Small intestine (tissue), 7 donors: ENCODE measurements at regions not wholly inside any gene's neighbourhood (a gene's known extent, or its start where the extent isn't known, plus 50 kb on each side); places are given as distances from the start of the nearest gene placed in this dataset.

Experiments
- DNase-seq, 2 donors: peaks; one replicate each; pipeline versions ENCODE4 v3.0.0 to v3.0.0-alpha.2; 2013
- FAIRE-seq: peaks from 2 replicates; lab custom pipeline; 2012; peaks lifted over from hg19 to GRCh38; lab: Jason Lieb, UNC
- H3K27ac ChIP-seq, 3 donors: one replicate each; pipeline ENCODE4 v1.5.1; 2013; ENCODE audit warnings: low read length in 2 of 3, mild to moderate bottlenecking in 2 of 3, control low read depth in 1 of 3, inconsistent platforms in 1 of 3, low read depth in 1 of 3, moderate library complexity in 1 of 3
- H3K27me3 ChIP-seq, 3 donors: one replicate each; pipeline ENCODE4 v1.6.1; 2013; ENCODE audit warnings: low read length in 3 of 3, inconsistent platforms in 1 of 3; ENCODE audit not compliant: control insufficient read depth in 3 of 3, insufficient read depth in 3 of 3
- H3K36me3 ChIP-seq, 3 donors: one replicate each; pipeline ENCODE4 v1.6.1; 2013; ENCODE audit warnings: low read length in 3 of 3, inconsistent platforms in 1 of 3, low read depth in 1 of 3, mild to moderate bottlenecking in 1 of 3, moderate library complexity in 1 of 3; ENCODE audit not compliant: control insufficient read depth in 3 of 3, insufficient read depth in 2 of 3
- H3K4me1 ChIP-seq, 3 donors: one replicate each; pipeline ENCODE4 v1.6.1; 2013; ENCODE audit warnings: low read length in 2 of 3, inconsistent platforms in 1 of 3, low read depth in 1 of 3, mild to moderate bottlenecking in 1 of 3, moderate library complexity in 1 of 3; ENCODE audit not compliant: control insufficient read depth in 3 of 3, insufficient read depth in 2 of 3
- H3K4me3 ChIP-seq, 3 donors: one replicate each; pipeline ENCODE4 v1.5.1; 2013; ENCODE audit warnings: low read length in 3 of 3, control low read depth in 1 of 3, inconsistent platforms in 1 of 3, low read depth in 1 of 3, mild to moderate bottlenecking in 1 of 3, moderate library complexity in 1 of 3
- H3K9me3 ChIP-seq, 2 donors: one replicate each; pipeline ENCODE4 v1.6.1; 2013; ENCODE audit warnings: low read depth in 1 of 2, low read length in 1 of 2; ENCODE audit not compliant: control insufficient read depth in 2 of 2, insufficient read depth in 1 of 2
- WGBS, 3 donors: extraction: QIAGEN DNeasy Blood & Tissue Kit; methylation state at CpG; one replicate each; pipeline ENCODE4 v1.1.7; 2013; 5-methylcytosine and 5-hydroxymethylcytosine counted together
- donor health status: healthy with polysubstance abuse.
- donor health status: control.
- donor health status: control.
- donor health status: Bipolar disorder and iron deficiency.
- donor health status: healthy.

- H3K4me1 ChIP-seq = no peaks in the 10 kb centered on the region
- DNase-seq (no peak), FAIRE-seq (no peak)
- 66 to 70% (median 68%) methylated on average over 1 of the region's 1 CpG for whole genome bisulfite sequencing, 3 donors
- H3K4me3 ChIP-seq = no peak overlapping the region
- no peaks in the 10 kb centered on the region for H3K36me3 ChIP-seq
- no peak overlapping the region for H3K27ac ChIP-seq
- no peaks in the 10 kb centered on the region for H3K9me3 ChIP-seq
- no peaks in the 10 kb centered on the region for H3K27me3 ChIP-seq
Measured at GRCh38 chr4:97394653-97395052, 748.6 kb downstream of the STPG2 start.

- 48 to 71% (median 68%) methylated on average over 3 of the region's 3 CpGs for WGBS, 3 donors
- Histone ChIP-seq H3K27ac (no peak overlapping the region), H3K4me3 (no peak overlapping the region), H3K9me3 (no peaks in the 10 kb centered on the region), H3K27me3 (no peaks in the 10 kb centered on the region), H3K4me1 (no peaks in the 10 kb centered on the region), H3K36me3 (no peaks in the 10 kb centered on the region)
- FAIRE-seq (no peak), DNase-seq (no peak)
Measured at GRCh38 chr4:97396097-97396496, 747.2 kb downstream of the STPG2 start.

GRCh38 chr4:97396605-97397004, 746.7 kb downstream of the STPG2 start:
- H3K36me3 ChIP-seq = no peaks in the 10 kb centered on the region
- 37 to 51% (median 48%) methylated on average over 1 of the region's 1 CpG for WGBS, 3 donors
- H3K9me3 ChIP-seq = no peaks in the 10 kb centered on the region
- no peak for DNase-seq
- H3K4me1 ChIP-seq = no peaks in the 10 kb centered on the region
- FAIRE-seq = no peak
- no peaks in the 10 kb centered on the region for H3K27me3 ChIP-seq
- H3K4me3 ChIP-seq = no peak overlapping the region
- H3K27ac ChIP-seq = no peak overlapping the region

- no peak overlapping the region for H3K4me3 ChIP-seq
- H3K9me3 ChIP-seq = peaks cover 0 to 13% of the 10 kb centered on the region in 2 donors
- no peaks in the 10 kb centered on the region for H3K4me1 ChIP-seq
- no peak for FAIRE-seq
- no peaks in the 10 kb centered on the region for H3K36me3 ChIP-seq
- 76 to 80% (median 78%) methylated on average over 5 of the region's 5 CpGs for WGBS, 3 donors
- H3K27me3 ChIP-seq = no peaks in the 10 kb centered on the region
- peak in 1 of 2 donors; percentile 6 for DNase-seq
- no peak overlapping the region for H3K27ac ChIP-seq
Measured at GRCh38 chr4:97404876-97405523, 738.3 kb downstream of the STPG2 start.

GRCh38 chr4:97411356-97411755, 731.9 kb downstream of the STPG2 start:
- Histone ChIP-seq H3K4me1 (no peaks in the 10 kb centered on the region), H3K27me3 (no peaks in the 10 kb centered on the region), H3K27ac (no peak overlapping the region), H3K4me3 (no peak overlapping the region), H3K36me3 (no peaks in the 10 kb centered on the region), H3K9me3 (no peaks in the 10 kb centered on the region)
- no peak for FAIRE-seq
- 75 to 91% (median 87%) methylated on average over 3 of the region's 3 CpGs for WGBS, 3 donors
- no peak for DNase-seq

- Histone ChIP-seq H3K4me1 (no peaks in the 10 kb centered on the region), H3K4me3 (no peak overlapping the region), H3K27ac (no peak overlapping the region), H3K27me3 (no peaks in the 10 kb centered on the region), H3K36me3 (no peaks in the 10 kb centered on the region), H3K9me3 (no peaks in the 10 kb centered on the region)
- WGBS, 3 donors = 69 to 89% (median 75%) methylated on average over 1 of the region's 1 CpG
- DNase-seq (no peak), FAIRE-seq (no peak)
Measured at GRCh38 chr4:97412331-97412730, 730.9 kb downstream of the STPG2 start.

- Histone ChIP-seq H3K36me3 (no peaks in the 10 kb centered on the region), H3K27ac (no peak overlapping the region), H3K27me3 (no peaks in the 10 kb centered on the region), H3K4me3 (no peak overlapping the region), H3K9me3 (no peaks in the 10 kb centered on the region), H3K4me1 (no peaks in the 10 kb centered on the region)
- DNase-seq = no peak
- no peak for FAIRE-seq
- WGBS, 3 donors = 73 to 90% (median 86%) methylated on average over 4 of the region's 4 CpGs
Measured at GRCh38 chr4:97414161-97414560, 729.1 kb downstream of the STPG2 start.

- no peaks in the 10 kb centered on the region for H3K4me1 ChIP-seq
- WGBS, 3 donors = 30 to 64% (median 32%) methylated on average over 2 of the region's 2 CpGs
- no peaks in the 10 kb centered on the region for H3K27me3 ChIP-seq
- no peak overlapping the region for H3K4me3 ChIP-seq
- FAIRE-seq (no peak), DNase-seq (peak in 1 of 2 donors; percentile 1)
- no peaks in the 10 kb centered on the region for H3K36me3 ChIP-seq
- H3K27ac ChIP-seq = no peak overlapping the region
- peaks cover 0 to 2% of the 10 kb centered on the region in 2 donors for H3K9me3 ChIP-seq
Measured at GRCh38 chr4:97432551-97432950, 710.7 kb downstream of the STPG2 start.
